ENCODE measurements at regions not wholly inside any gene's neighbourhood (a gene's known extent, or its start where the extent isn't known, plus 50 kb on each side); places are given as distances from the start of the nearest gene placed in this dataset.

GRCh38 chr10:8913720-8914119, 859.2 kb downstream of the GATA3 start:
- dilution Hi-C loops (cut with MboI; ENCODE audit: extremely low pct_ligation_motif_present, low sequenced_read_pairs): no loop called here

DNA sequence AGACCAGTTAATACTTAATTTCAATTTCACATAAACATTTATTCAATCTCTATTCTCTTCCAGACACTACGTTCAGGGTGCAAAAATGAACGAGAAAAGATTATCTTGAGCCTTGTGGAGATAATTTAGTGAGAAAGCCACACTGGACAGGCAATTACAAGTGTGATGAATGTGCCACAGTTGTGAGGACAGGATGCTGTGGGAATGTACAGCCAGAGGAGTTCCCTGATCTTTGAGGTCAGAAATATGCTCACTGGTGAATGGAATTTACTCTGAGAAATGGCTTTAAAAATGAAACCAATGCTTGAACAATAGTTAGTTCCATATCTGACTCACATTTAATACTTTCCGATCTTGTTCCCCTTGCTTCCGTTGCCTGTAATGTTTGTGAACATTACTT, 864.8 kb downstream of the GATA3 start:
- Histone ChIP-seq H3K36me3 (ENCODE audit: control insufficient read depth in 2 of 2, extremely low read depth in 1 of 2, insufficient read depth in 2 of 2, low read length in 2 of 2) (no peaks in the 10 kb centered on the region), H3K9me1 (ENCODE audit: control insufficient read depth, extremely low read depth, insufficient read depth, low read length) (no peaks in the 10 kb centered on the region), H3K27me3 (ENCODE audit: control insufficient read depth, extremely low read depth, insufficient read depth, low read length) (no peaks in the 10 kb centered on the region), H3K79me2 (ENCODE audit: control insufficient read depth, insufficient read depth, low read length) (no peaks in the 10 kb centered on the region), H3K4me3 (ENCODE audit: control insufficient read depth in 2 of 3, extremely low read depth in 1 of 3, insufficient read depth in 2 of 3, low read depth in 1 of 3, low read length in 3 of 3) (no peak overlapping the region), H3K4me1 (ENCODE audit: control insufficient read depth, extremely low read depth, insufficient read depth, low read length) (no peaks in the 10 kb centered on the region), H3K9me3 (ENCODE audit: control insufficient read depth, low read depth, low read length) (no peaks in the 10 kb centered on the region), H4K20me1 (ENCODE audit: control insufficient read depth, extremely low read depth, insufficient read depth, low read length) (no peaks in the 10 kb centered on the region), H3K4me2 (ENCODE audit: control insufficient read depth, extremely low read depth, insufficient read depth, low read depth, low read length) (no peak overlapping the region), H2AFZ (ENCODE audit: control insufficient read depth, low read length) (no peak overlapping the region), H3K27ac (ENCODE audit: control insufficient read depth, insufficient read depth, low read length) (no peak overlapping the region), H3K9ac (ENCODE audit: control insufficient read depth, extremely low read depth, insufficient read depth, low read length) (no peak overlapping the region)
- no peak for FAIRE-seq
- dilution Hi-C loops (cut with MboI; ENCODE audit: extremely low pct_ligation_motif_present, low sequenced_read_pairs): no loop called here
- DNase-seq (ENCODE audit: low read depth, low spot score): no peak
- TF ChIP-seq EZH2 (IDR thresholded peaks at IDR 0.05; ENCODE audit: low read length) (no peak), CTCF (optimal IDR thresholded peaks at IDR 0.05 in 1 of 3, IDR thresholded peaks at IDR 0.05 in 1 of 3, conservative IDR thresholded peaks at IDR 0.05 in 1 of 3; ENCODE audit: extremely low read depth in 1 of 3, insufficient read depth in 2 of 3, low read length in 3 of 3) (no peak)

More at GRCh38 chr10:8913720-8914119, 859.2 kb downstream of the GATA3 start:
- no peaks in the 10 kb centered on the region for H3K9me3 ChIP-seq (ENCODE audit: control insufficient read depth, low read depth, low read length)
- H3K4me1 ChIP-seq (ENCODE audit: control insufficient read depth, extremely low read depth, insufficient read depth, low read length): no peaks in the 10 kb centered on the region
- H3K9me1 ChIP-seq (ENCODE audit: control insufficient read depth, extremely low read depth, insufficient read depth, low read length): no peaks in the 10 kb centered on the region
- TF ChIP-seq CTCF (optimal IDR thresholded peaks at IDR 0.05 in 1 of 3, IDR thresholded peaks at IDR 0.05 in 1 of 3, conservative IDR thresholded peaks at IDR 0.05 in 1 of 3; ENCODE audit: extremely low read depth in 1 of 3, insufficient read depth in 2 of 3, low read length in 3 of 3): no peak
- TF ChIP-seq EZH2 (IDR thresholded peaks at IDR 0.05; ENCODE audit: low read length): no peak
- no peak overlapping the region for H3K27ac ChIP-seq (ENCODE audit: control insufficient read depth, insufficient read depth, low read length)
- H2AFZ ChIP-seq (ENCODE audit: control insufficient read depth, low read length): no peak overlapping the region
- no peaks in the 10 kb centered on the region for H3K79me2 ChIP-seq (ENCODE audit: control insufficient read depth, insufficient read depth, low read length)
- FAIRE-seq (peak; percentile 26), DNase-seq (ENCODE audit: low read depth, low spot score) (peak; percentile 28)
- H3K4me2 ChIP-seq (ENCODE audit: control insufficient read depth, extremely low read depth, insufficient read depth, low read depth, low read length): no peak overlapping the region
- H3K4me3 ChIP-seq (ENCODE audit: control insufficient read depth in 2 of 3, extremely low read depth in 1 of 3, insufficient read depth in 2 of 3, low read depth in 1 of 3, low read length in 3 of 3): no peak overlapping the region
- no peak overlapping the region for H3K9ac ChIP-seq (ENCODE audit: control insufficient read depth, extremely low read depth, insufficient read depth, low read length)
- H3K36me3 ChIP-seq (ENCODE audit: control insufficient read depth in 2 of 2, extremely low read depth in 1 of 2, insufficient read depth in 2 of 2, low read length in 2 of 2): no peaks in the 10 kb centered on the region
- no peaks in the 10 kb centered on the region for H4K20me1 ChIP-seq (ENCODE audit: control insufficient read depth, extremely low read depth, insufficient read depth, low read length)
- no peaks in the 10 kb centered on the region for H3K27me3 ChIP-seq (ENCODE audit: control insufficient read depth, extremely low read depth, insufficient read depth, low read length)
